ENCODE measurements at regions not wholly inside any gene's neighbourhood (a gene's known extent, or its start where the extent isn't known, plus 50 kb on each side); places are given as distances from the start of the nearest gene placed in this dataset.

DNA sequence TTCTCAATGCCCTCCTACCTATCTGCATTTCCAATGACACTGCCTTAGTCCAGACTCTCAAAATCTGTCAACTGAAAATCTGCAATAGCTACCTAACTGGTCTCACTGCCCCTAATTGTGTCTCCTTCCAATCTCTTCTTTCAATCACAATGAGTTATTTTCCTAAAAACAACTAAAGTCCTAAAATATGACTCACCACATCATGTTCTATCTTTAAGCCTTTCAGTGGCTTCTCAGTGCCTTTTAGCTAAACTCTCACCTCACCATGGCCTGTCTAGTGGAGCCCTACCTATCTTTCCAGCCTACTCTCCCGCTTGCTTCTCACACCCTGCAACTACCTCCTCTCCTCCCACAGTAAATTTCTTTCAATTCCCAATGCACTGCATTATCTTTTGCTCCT is 220.9 kb upstream of the PKDCC start:
- DNase-seq = no peak

DNA sequence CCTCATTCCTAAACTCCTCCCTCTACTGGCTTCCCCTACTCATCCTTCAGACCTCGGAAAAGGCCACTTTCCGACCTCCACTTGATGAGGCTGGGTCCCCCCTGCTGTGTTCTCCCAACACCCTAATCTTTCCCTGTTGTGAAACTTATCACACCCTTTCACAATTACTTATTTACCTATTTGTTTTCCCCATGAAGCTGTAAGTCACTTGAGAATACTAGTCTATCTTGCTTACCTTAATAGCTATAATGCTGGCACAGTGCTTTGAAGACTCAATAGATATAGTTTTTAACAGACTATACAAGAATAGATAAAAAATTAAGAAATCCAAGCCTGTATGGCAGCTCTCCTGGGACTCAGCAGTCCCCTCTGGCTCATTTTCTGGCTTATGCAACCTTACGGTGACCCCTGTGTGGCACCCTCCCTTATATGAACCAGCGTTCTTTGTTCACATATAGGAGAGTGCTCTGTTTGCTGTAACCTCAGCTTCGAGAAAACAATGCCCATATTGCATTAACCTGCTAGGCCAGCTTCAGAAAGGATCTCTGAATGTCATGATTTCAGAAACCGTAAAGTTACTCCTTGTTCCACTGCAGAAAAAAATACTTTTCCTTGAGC is 220.4 kb upstream of the PKDCC start:
- no peak for DNase-seq

DNA sequence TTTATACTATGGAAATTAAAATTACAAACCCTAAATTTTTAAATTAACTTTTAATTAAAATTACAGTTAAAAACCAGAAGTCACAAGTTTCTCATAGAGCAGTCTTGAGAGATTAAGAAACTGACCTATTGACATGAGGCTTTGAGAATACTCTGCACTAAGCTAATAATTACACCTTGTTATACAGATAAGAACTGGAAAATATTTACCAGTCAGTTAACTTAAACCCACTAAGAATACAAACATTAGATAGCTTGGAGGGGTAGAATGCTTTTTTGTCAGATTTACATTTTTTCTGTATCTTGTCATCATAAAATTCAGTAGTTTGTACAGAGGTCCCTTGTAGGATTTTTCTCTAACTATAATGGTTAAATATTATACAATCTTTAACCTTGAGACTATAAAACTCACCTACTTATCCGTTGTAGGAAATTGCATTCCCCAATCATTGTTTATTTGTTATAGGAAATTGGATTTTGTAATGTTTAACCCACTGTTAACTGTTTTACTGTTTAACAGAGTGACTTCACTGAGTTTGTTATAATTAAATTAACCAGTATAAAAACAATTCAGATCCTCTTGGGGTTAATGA is 219.7 kb upstream of the PKDCC start:
- DNase-seq = no peak

DNA sequence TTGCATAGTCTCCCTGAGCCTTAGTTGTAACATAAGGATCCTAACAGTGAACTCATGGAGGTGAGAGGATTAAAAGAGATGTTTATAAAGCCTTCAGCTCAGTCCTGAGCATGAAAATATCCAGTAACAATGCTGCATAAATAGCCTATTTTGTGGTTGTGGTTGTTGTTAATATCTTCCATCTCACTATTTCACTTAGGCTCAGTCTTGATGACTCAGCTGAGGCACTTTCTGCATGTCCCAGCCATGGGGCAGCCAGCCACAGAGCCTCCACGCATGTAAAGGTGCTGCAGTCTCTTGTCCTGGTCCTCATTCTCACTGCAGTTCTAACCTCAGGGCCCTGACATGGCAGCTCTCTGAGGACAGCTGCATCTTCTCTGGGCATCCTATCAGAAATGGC is 218.8 kb upstream of the PKDCC start:
- no peak for DNase-seq

DNA sequence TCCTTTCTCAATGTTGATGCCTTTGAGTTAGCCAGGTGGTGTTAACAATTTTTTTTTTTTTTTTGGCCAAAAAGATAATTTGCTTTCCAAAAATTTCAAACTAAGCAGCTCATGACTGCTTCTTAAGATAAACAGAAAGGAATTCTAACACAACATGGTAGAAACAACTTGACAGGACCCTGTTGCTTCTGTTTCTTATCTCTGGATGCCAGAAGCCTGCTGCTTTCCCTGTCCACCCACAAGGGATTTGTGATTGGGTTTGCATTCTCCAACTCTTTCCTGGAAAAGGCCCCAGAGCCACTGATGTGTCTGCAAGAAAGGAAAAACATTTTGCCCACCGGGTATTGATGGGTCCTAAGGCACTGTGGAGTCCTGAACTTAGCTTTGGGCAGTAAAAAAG is 217.2 kb upstream of the PKDCC start:
- DNase-seq = no peak

DNA sequence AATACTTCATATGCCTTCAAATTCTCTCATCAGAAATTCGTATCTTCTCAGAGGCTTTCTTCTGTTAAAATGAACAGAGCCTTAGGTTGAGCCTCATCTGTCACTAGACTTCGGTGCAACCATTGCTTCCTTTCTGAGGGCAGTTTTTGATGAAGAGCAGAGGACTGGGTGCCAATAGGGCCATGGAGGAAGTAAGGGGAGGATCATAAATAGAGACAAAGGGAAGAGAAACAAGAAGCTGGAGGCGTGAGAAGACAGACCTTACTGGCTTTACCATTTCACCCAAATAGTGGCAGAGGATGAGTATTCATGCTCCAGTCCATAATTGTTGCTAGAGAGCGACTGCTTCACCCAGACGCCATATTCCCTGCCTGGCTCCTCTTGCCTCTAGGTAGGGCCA is 215.6 kb upstream of the PKDCC start:
- no peak for DNase-seq

DNA sequence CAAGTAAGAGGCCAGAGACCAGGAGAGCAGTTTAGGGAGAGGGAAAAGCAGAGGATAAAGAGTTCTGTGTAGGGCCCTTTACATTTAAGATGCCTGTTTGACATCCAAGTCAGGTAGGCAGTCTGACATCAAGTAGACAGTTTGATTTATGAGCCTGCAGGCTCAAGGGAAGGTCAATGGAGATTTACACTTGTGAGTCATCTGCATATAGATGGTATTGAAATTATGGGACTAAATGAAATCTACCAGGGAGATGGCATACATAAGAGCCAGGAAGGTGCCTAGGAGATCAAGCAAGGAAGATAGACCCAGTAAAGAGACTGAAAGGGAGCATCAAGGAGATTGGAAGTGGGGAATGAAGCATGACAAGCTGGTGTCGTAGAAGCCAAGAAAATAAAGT is 212.4 kb upstream of the PKDCC start:
- no peak for DNase-seq

DNA sequence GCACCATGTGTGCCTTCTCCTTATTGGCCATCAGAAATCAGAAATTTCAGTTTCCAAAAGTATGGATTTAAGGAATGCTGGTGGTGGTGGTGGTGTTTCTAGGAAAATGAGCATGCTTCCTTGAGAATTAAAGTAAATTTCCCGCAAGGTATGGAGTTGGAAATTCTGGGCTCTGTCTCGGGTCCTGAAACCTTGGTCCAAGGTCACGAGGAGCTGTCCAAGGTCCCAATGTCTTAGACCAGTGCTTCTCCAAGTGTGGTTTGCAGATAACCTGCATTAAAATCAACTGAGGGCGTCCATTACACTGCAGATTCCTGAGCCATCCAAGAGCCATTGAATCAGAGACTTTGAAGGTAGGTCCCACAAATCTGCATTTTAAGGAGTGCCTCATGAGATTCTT is 210.9 kb upstream of the PKDCC start:
- DNase-seq = peak; percentile 27

DNA sequence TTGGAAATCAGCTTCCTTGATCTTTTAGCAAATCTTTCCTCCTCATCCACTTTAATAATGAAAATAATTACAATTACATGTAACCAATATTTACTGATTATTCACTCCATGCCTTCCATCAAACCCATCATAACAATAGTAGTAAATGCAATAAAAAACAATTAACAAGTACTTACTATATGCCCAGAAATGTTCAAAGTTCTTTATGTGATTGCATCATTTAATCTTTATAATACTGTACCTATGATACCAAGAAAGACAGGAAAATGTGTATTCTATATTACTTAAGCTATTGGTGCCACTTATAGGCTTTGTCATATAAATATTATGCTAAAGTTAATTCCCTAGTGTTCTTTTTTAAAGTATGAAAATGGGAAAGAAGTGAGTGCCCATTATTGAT is 210.2 kb upstream of the PKDCC start:
- no peak for DNase-seq

DNA sequence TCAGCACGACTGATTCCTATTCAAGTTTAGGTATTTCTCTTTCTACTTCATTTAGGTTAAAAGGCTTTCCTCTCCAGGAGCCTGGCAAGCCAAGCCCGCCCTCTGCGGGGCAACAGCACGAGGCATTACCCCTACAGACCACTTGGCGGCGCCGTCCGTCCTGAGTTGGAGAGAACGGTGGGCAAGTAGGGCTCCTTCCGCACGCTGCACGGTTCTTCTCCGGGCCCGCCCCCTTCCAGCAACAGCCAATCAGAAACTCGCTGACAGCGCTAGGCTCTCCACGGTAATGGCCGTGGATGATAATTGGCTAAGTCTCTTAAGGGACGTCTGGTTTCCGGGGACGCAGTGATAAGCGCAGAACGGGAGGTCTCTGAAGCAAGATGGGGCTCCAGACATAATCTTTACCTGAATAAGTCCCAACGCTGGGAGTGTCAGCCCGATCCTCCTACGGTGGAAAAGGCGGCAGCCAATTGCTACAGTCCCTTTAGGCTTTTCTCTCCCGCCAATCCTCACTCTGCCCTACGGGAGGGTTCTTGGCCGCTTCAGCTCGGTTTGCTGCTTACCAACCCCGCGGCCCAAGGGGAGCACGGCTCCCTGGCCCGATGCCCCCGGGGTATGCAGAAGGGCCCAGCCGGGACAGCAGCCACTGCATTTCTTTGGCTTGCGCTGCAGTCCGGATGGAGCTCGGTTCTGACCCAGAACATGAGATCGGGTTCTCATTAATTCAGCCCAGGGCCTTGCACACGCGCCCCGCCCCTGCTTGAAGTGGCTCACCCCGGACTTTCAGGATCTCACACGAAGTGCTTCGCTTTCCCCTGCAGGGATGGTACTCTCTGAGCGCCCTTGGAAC is 206.9 kb upstream of the PKDCC start:
- DNase-seq = peak; percentile 98

DNA sequence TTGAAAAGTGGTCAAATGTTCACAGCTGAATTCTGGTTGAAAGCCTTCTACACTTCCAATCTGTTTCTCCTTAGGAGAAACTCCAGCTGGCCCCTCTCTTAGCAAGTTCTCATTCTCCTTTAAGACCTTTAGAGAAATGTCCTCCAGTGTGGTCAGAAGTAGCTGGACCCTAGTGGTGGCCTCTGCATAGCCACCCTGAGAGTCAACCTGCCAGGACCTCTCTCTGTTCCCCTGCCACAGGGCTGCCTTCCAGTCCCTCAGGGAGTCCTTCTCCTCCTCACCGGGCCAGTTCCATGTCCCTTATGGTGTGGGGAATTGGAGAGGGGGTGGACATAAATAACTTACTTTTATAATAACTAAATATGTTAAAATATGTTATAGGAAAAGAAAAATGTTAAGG is 200.9 kb upstream of the PKDCC start:
- DNase-seq = no peak

DNA sequence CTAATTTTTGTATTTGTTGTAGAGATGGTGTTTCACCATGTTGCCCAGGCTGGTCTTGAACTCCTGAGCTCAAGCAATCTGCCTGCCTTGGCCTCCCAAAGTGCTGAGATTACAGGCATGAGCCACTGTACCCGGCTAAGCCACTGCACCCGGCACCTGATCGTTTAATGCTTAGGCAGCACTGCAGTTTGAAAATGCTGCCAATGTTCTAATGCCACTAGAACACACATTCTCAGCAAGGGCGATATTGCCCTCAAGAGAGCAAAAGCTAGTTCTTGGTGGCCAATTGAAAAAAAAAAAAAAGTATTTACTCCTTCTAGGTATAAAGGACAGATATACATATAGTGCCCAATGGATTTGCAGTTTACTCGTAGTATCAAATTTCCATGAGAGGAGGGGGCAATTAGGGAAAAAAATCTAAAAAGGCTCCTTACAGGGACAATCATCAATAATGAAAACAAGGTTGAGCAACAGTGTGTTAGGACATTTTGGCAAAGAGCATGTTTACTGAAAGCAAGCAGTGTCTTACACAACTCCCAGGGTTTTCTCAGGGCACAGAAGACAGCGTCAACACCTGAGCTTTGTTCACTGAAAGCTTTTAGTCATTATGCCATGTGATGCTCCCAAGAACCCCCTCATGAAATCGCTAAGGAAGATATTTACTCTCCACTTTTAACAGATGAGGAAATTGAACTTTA is 199.9 kb upstream of the PKDCC start:
- no peak for DNase-seq

DNA sequence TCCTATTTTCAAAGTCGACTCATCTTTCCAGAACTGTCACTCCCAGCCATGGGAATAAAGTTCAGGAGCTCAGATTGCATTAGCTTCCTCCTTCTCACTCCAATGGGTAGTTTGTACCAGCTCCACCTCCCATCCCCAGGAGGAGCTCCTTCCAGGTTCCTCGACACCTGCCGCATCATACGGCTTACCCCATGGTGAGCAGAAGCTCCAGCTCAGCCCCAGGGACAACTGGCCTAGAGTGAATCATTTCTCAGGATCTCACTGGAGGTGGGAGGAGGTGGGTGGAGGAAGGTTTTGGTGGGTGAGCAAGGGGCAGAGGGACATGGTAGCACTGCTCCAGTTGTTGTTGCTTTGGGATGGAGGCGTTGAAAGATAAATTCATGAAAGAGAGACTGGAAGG is 196.3 kb upstream of the PKDCC start:
- DNase-seq = no peak

DNA sequence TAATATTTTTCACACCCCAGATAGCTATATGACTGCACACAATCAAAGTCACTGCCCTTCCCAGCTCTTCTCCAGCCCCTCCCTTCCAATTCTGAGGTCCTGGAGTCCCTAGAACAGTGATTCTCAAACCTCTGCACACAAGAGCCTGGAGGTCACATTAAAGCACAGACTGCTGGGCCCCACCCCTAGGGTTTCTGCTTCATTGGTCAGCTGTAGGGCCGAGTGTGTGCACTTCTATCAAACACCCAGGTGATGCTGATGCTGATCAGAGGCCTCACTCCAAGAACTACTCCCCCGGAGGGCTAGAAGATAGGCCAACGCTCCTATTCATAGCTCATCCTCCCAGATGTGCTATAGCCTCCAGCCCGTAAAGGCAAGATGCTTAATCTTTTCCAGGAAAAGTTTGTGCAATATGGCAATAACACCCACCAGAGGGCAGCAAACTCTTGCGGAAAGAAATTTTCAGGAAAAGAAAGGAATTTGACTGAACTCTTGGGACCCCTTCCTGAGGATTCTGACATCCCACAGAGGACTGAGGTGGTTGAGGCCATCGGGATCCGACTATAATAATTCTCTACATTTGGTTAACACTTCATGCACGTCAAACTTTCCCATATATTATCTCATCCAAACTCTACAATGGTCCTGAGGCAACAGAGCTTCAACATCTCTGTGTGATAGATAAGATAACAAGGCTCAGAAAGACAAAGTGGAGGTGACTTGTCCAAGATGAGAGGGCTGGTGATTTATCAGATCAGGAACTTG is 194.2 kb upstream of the PKDCC start:
- peak; percentile 29 for DNase-seq

DNA sequence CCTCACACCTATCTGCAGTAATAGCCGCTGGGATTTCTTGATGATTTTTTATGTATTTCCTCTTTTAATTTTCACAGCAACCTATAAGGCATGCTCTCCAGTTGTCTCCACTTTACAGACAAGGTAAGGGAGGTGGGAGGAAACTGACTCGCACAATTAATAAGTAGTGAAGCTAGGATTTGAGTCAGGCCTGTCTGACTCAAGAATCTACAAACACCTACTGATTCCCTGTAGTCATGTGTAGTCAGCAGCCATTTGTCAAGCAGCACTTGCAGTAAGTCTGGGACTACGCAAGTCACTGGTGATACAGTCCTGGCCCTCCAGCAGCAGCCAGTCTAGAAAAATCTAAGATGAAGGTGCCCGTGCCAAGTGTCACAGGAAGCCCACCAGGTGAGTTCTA is 193.6 kb upstream of the PKDCC start:
- DNase-seq = no peak

DNA sequence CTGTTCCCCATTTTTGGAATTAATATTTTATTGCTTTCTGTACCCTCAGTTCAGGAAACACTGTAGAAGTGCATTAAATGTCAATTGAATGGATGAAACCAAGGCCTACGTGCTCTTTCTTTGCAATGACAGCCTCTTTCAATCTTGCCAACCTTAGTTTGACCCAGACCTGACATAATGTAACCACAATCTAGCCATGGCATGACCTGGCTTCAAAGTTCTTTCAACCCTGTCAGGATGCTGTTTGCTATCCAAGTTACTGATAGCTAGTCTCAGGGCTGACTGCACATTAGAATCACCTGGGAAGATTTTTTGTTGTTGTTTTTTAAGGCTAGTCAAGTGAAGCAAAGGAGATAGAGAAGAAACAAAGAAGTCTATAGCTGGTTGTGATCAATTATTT is 190.9 kb upstream of the PKDCC start:
- DNase-seq = no peak

DNA sequence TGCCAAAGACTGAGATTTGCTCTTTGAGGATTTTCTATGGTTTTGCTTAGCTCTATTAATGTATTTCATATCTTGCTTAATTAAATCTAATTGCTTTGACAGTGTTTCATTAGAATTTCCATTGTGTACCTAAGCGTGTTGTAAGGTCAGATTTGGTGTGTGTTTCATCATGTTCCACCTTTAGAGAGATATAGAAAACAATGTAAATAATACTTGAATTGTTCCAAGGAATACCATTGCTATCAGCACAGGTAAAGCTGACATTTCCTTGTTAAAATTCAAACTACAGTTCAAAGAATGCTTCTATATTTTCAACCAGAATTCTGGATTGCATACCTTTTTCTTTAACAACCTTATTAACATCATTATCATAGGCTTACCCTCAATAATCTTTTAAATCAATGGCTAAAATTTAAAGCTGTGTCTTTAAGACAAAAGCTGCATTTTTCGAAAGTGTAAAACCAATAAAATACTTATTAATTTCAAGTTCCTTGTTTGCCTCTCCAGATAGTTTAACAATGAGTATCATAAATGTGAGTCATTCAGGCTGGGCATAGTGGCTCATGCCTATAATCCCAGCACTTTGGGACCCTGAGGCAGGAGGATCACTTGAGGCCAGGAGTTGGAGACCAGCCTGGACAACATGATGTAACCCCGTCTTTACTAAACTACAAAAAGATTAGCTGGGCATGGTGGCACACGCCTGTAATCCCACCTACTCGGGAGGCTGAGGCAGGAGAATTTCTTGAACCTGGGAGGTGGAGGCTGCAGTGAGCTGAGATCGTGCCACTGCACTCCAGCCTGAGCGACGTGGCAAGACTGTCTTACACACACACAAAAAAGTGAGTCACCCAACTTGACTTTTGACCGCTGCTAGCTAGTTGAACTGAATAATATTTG is 188.0 kb upstream of the PKDCC start:
- DNase-seq = no peak

DNA sequence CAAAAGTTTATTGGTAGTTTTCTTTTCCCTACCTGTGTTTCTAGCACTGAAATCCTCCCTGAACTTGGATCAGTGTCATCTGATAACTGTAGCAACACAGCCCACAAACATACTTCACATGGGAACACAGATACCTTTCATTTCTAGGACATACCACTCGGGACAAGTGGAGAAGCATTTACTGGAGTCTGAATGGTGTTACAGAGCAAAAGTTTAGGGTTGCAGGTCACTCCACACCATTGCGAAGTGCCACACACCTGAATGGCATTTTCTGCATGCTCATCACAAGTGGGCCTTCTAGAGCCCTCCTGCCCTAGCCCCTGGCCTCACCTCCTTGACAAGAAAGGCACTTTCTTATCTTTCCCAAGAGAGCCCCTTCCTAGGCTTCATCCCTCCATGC is 184.8 kb upstream of the PKDCC start:
- no peak for DNase-seq

DNA sequence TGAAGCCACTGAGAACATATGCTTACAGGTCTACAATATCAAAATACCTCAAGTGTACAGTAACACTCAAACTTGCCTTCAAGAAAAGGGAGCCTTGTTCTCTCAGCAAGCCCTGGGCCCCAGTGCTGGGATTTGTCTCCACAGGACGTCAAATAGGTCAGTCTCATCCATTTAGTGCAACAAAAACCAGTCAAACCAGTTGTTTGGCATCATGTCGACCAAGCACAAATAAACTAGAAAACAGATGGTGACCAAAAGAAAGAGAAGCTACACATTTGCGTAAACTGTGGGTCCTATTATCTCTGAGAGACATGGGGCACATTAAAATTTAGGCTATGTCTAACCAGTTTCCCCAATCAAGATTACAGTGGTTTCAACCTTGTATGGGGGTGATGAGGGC is 182.6 kb upstream of the PKDCC start:
- DNase-seq = no peak

DNA sequence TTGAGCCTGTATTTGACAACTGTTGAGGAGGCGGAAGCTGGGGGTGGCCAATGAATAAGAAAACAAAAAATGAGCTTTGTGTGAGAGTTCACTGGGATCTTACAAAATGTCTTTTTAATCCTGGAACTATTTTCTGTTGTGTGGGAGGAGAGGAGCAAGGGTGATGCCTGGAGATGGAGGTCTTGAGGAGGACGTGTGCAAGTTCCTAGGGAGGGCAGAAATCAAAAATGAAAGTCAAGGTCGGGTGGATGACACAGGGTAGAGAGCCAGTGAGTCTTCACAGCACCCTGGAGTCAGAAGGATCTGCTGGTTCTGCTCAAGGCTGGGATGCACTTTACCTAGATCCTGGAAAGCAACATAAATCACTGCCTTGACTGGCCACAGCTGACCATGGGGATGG is 180.3 kb upstream of the PKDCC start:
- DNase-seq = no peak

DNA sequence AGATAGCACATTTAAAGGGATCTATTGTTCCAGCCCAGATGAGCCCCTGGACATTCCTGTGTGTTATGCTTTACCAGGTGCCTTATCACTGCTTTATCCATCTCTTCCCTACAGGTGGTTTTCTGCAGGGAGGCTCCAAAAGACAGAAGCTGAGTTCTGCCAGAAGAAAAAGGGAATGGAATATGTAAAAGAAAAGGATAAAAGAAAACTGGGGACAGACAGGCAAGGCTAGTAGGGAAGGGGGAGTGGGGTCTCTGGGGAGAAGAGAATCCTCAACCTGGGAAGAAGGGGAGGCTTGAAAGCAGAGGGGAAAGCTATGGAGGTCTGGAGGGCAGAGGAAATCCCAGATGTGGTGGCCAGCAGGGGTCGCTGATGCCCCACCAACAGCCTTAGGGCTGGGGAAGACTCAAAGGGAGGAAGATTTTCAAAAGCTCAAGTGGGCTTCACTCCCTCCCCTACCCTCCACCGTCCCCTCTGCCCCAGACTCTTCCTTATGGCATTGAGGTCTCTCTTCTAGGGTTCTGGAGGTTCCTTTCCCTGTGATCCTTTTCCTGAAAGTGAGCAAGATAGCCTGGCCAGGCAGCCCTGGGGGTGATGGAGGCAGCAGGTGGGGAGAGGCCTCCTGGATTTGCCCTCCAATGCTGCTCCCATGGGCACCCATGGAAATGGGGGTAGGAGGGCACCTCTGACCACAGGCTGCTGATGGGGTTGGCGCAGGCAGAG is 178.1 kb upstream of the PKDCC start:
- peak; percentile 73 for DNase-seq

Measured in CD4-positive, alpha-beta T cell treated with Interleukin-10 for 1 hour (primary cell).